Heart right ventricle (tissue), 16 donors: ENCODE measurements at regions not wholly inside any gene's neighbourhood (a gene's known extent, or its start where the extent isn't known, plus 50 kb on each side); places are given as distances from the start of the nearest gene placed in this dataset.

Source experiments
- ATAC-seq, 8 donors: fragments of 200-7000 bp; cut with Tn5 transposase; one replicate each; pipeline ENCODE4 v1.9.1; 2020; ENCODE audit warnings: mild to moderate bottlenecking in 8 of 8, moderate library complexity in 8 of 8, moderate number of reproducible peaks in 1 of 8
- DNase-seq, 2 donors: peaks; one replicate each; pipeline ENCODE4 v3.0.0-alpha.2; 2020
- H3K27ac ChIP-seq, 10 donors: fragments of 200-600 bp; sonication (generic) in 2 of 10; one replicate each; pipeline versions ENCODE4 v1.5.0 to v1.8.0; 2020 to 2022; ENCODE audit warnings: mild to moderate bottlenecking in 3 of 10
- H3K27me3 ChIP-seq, 7 donors: fragments of 200-600 bp; one replicate each; pipeline ENCODE4 v1.8.0; 2021 to 2022; ENCODE audit warnings: mild to moderate bottlenecking in 2 of 7
- H3K36me3 ChIP-seq, 9 donors: fragments of 200-600 bp; sonication (generic) in 1 of 9; one replicate each; pipeline versions ENCODE4 v1.5.0 to v1.8.0; 2020 to 2022; ENCODE audit warnings: mild to moderate bottlenecking in 2 of 9
- H3K4me1 ChIP-seq, 9 donors: fragments of 200-600 bp; sonication (generic) in 1 of 9; one replicate each; pipeline versions ENCODE4 v1.5.0 to v1.8.0; 2020 to 2022; ENCODE audit warnings: mild to moderate bottlenecking in 4 of 9
- H3K4me3 ChIP-seq, 10 donors: fragments of 200-600 bp; sonication (generic) in 2 of 10; one replicate each; pipeline versions ENCODE4 v1.5.0 to v1.8.0; 2020 to 2022; ENCODE audit warnings: mild to moderate bottlenecking in 7 of 10, moderate library complexity in 2 of 10
- H3K9me3 ChIP-seq, 11 donors: fragments of 200-600 bp in 10 of 11; sonication (generic) in 2 of 11; one replicate each; pipeline versions ENCODE4 v1.5.0 to v1.8.0; 2013 to 2022; ENCODE audit warnings: mild to moderate bottlenecking in 2 of 11, control low read depth in 1 of 11, moderate library complexity in 1 of 11
- WGBS, 2 donors: extraction: QIAGEN DNeasy Blood & Tissue Kit; methylation state at CpG; one replicate each; pipeline ENCODE4 v1.1.7; 2013; ENCODE audit warnings: inconsistent platforms in 1 of 2; 5-methylcytosine and 5-hydroxymethylcytosine counted together
- intact Hi-C, 10 donors: fragments of 100-400 bp; cut with DNase I; formaldehyde crosslinking; loops; one replicate each; pipeline versions ENCODE4 v1.11.1 to v1.14.2; 2022
- TF ChIP-seq, protein P1 (sequence below), 9 donors: fragments of 200-600 bp; sonication (generic) in 2 of 9; IDR thresholded peaks; one replicate each; pipeline versions ENCODE4 v1.5.0 to v1.8.0; 2021 to 2022; ENCODE audit warnings: antibody characterized with exemption in 9 of 9, mild to moderate bottlenecking in 5 of 9, moderate library complexity in 1 of 9
- donor health status: Arrhythmogenic right ventricular cardiomyopathy.
- donor health status: ischemic (EF 13 %, LVEDD 7.1; RV severe dilation, severe dysfunction).
- donor health status: healthy with polysubstance abuse.
- donor health status: DM: no; HTN: yes; CAD: no.
- donor health status: DM: no; HTN: no; CAD: no.
- donor health status: ischemic (EF 25% LVEDD 6.9; RV normal size, moderate dysfunction).
- donor health status: ischemic (EF 25% LVEDD 5.7; RV mildly dilated, moderate dysfunction).
- donor health status: healthy.
- donor health status: DM: yes; HTN: yes; CAD: no.
- donor health status: Ischemic cardiomyopathy.
- donor health status: ischemic (EF 35%, LVEDD 5.7; RV mildly dilated, moderate dysfunction).
- donor health status: nonischemic (EF 11% LVEDD 7.7; RV severe dilation, severe dysfunction).
- donor health status: DM: yes; HTN: yes; CAD: no.
- donor health status: PGD.
- donor health status: ischemic (EF 29% LVEDD 5.4; RV normal size, mild dysfunction).
- donor health status: nonischemic (EF 23%, LVEDD 6.1; RV moderate dilation, normal function).

DNA sequence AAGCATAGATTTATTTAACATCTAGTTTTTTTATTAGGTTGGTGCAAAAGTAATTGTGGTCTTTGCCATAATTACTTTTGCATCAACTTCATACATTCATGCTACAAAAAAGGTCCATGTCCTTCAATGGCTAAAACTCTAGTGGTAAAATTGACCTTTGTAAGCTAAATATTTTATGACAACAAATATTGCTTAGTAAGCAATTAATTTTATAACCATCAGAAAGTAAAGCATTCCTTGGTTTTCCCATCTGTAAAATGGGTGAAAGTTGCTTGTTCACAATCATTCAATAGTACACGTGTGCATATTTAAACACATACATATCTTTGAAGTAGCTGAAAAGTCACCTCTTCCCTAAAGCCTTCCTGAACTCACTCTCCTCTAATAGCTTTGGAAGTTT is 789.6 kb downstream of the CDH8 start:
- H3K27ac ChIP-seq = no peak overlapping the region
- no peak for DNase-seq
- TF ChIP-seq, protein P1, sequence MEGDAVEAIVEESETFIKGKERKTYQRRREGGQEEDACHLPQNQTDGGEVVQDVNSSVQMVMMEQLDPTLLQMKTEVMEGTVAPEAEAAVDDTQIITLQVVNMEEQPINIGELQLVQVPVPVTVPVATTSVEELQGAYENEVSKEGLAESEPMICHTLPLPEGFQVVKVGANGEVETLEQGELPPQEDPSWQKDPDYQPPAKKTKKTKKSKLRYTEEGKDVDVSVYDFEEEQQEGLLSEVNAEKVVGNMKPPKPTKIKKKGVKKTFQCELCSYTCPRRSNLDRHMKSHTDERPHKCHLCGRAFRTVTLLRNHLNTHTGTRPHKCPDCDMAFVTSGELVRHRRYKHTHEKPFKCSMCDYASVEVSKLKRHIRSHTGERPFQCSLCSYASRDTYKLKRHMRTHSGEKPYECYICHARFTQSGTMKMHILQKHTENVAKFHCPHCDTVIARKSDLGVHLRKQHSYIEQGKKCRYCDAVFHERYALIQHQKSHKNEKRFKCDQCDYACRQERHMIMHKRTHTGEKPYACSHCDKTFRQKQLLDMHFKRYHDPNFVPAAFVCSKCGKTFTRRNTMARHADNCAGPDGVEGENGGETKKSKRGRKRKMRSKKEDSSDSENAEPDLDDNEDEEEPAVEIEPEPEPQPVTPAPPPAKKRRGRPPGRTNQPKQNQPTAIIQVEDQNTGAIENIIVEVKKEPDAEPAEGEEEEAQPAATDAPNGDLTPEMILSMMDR (IDR thresholded peaks at IDR 0.05) = no peak
- WGBS, 2 donors = 97 to 100% methylated on average over 1 of the region's 1 CpG
- H3K4me1 ChIP-seq = no peaks in the 10 kb centered on the region
- ATAC-seq = no peak
- intact Hi-C loops = no loop called here
- no peaks in the 10 kb centered on the region for H3K36me3 ChIP-seq
- peaks cover 0 to 3% (median 0%) of the 10 kb centered on the region in 11 donors for H3K9me3 ChIP-seq
- H3K4me3 ChIP-seq = no peak overlapping the region
- H3K27me3 ChIP-seq = peaks cover 0 to 7% (median 0%) of the 10 kb centered on the region in 7 donors

- DNase-seq = no peak
- 86 to 87% methylated on average over 5 of the region's 5 CpGs for WGBS, 2 donors
- intact Hi-C loops = no loop called here
- no peak overlapping the region for H3K27ac ChIP-seq
- no peak overlapping the region for H3K4me3 ChIP-seq
- peaks cover 0 to 7% (median 0%) of the 10 kb centered on the region in 7 donors for H3K27me3 ChIP-seq
- no peaks in the 10 kb centered on the region for H3K36me3 ChIP-seq
- H3K4me1 ChIP-seq = no peaks in the 10 kb centered on the region
- peaks cover 0 to 3% (median 0%) of the 10 kb centered on the region in 11 donors for H3K9me3 ChIP-seq
- TF ChIP-seq, protein P1 (IDR thresholded peaks at IDR 0.05) = no peak
- no peak for ATAC-seq
Observed at GRCh38 chr16:61243954-61244353, 792.3 kb downstream of the CDH8 start.

DNA sequence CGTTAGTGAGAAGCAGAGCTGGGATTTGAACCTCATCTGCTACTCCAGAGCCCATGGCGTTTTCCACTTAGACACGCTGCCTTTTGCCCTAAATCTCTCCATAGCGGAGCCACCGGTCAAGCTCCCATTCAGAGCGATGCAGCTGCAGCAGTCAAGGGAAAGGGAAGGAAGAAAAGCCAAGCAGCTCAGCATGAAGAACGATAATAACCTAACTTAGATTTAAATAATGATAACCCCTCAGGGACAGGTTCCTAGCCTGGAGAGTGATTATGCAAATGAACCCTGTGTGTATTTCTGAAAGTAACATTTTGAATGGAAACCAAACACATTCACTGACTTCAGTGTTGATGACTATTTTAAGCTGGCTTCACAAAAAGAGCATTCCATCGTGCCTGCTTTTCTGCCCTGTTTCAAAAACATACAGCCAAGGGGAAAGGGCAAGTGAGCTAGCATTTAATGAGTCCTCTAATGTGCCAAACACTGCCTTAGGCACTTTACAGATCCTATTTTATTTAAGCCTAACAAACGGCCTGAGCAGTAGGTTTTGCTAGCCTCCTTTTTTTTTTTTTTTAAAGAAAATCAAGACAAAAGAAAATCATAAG is 798.3 kb downstream of the CDH8 start:
- no peak for DNase-seq
- intact Hi-C loops = no loop called here
- Histone ChIP-seq H3K27ac (no peak overlapping the region), H3K4me3 (no peak overlapping the region), H3K9me3 (no peaks in the 10 kb centered on the region), H3K27me3 (no peaks in the 10 kb centered on the region), H3K36me3 (no peaks in the 10 kb centered on the region), H3K4me1 (no peaks in the 10 kb centered on the region)
- ATAC-seq = no peak
- 68 to 76% methylated on average over 9 of the region's 9 CpGs for WGBS, 2 donors
- TF ChIP-seq, protein P1 (IDR thresholded peaks at IDR 0.05) = no peak

- intact Hi-C loops = no loop called here
- Histone ChIP-seq H3K4me3 (no peak overlapping the region), H3K9me3 (no peaks in the 10 kb centered on the region), H3K27me3 (no peaks in the 10 kb centered on the region), H3K4me1 (no peaks in the 10 kb centered on the region), H3K27ac (peak overlapping the region in 1 of 10 donors; percentile 16), H3K36me3 (no peaks in the 10 kb centered on the region)
- TF ChIP-seq, protein P1 (IDR thresholded peaks at IDR 0.05) = no peak
- ATAC-seq (peak in 1 of 8 donors; percentile 57), DNase-seq (no peak)
- WGBS, 2 donors = 43 to 64% methylated on average over 3 of the region's 3 CpGs
Observed at GRCh38 chr16:61233713-61234112, 802.5 kb downstream of the CDH8 start.
